ENCODE measurements at regions not wholly inside any gene's neighbourhood (a gene's known extent, or its start where the extent isn't known, plus 50 kb on each side); places are given as distances from the start of the nearest gene placed in this dataset.

- Histone ChIP-seq H3K4me1 (ENCODE audit: control insufficient read depth, insufficient read depth, low read length) (no peaks in the 10 kb centered on the region), H3K9me3 (ENCODE audit: control insufficient read depth, insufficient read depth, low read depth, low read length) (no peaks in the 10 kb centered on the region), H3K36me3 (ENCODE audit: control insufficient read depth, insufficient read depth, low read length) (no peaks in the 10 kb centered on the region), H3K27me3 (ENCODE audit: control insufficient read depth, insufficient read depth, low read length) (no peaks in the 10 kb centered on the region), H3K27ac (ENCODE audit: low read length) (no peak overlapping the region), H3K4me3 (ENCODE audit: low read depth in 2 of 2, low read length in 2 of 2) (no peak overlapping the region)
- ChIA-PET POLR2A (no interaction called here), CTCF (no interaction called here)
- intact Hi-C loops (cut with micrococcal nuclease; ENCODE audit: unreplicated experiment) (no loop called here), in situ Hi-C loops (cut with HindIII; ENCODE audit: low pct_unique_long_range_greater_than_20kb, low sequenced_read_pairs) (no loop called here)
- ATAC-seq (no peak), DNase-seq (ENCODE audit: low read depth, low spot score) (no peak)
- no TSS peak for BruUV-seq (replicated peaks)
- TF ChIP-seq REST (IDR thresholded peaks at IDR 0.05; ENCODE audit: insufficient read depth in 1 of 2, low read depth in 2 of 2, low read length in 1 of 2) (no peak), POLR2AphosphoS5 (IDR thresholded peaks at IDR 0.05; ENCODE audit: low read depth, low read length) (no peak), SIN3A (IDR thresholded peaks at IDR 0.05; ENCODE audit: borderline replicate concordance, insufficient read depth, low read depth, low read length) (no peak)
- TF ChIP-seq, protein P1, sequence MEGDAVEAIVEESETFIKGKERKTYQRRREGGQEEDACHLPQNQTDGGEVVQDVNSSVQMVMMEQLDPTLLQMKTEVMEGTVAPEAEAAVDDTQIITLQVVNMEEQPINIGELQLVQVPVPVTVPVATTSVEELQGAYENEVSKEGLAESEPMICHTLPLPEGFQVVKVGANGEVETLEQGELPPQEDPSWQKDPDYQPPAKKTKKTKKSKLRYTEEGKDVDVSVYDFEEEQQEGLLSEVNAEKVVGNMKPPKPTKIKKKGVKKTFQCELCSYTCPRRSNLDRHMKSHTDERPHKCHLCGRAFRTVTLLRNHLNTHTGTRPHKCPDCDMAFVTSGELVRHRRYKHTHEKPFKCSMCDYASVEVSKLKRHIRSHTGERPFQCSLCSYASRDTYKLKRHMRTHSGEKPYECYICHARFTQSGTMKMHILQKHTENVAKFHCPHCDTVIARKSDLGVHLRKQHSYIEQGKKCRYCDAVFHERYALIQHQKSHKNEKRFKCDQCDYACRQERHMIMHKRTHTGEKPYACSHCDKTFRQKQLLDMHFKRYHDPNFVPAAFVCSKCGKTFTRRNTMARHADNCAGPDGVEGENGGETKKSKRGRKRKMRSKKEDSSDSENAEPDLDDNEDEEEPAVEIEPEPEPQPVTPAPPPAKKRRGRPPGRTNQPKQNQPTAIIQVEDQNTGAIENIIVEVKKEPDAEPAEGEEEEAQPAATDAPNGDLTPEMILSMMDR (IDR thresholded peaks at IDR 0.05): no peak
Observed at GRCh38 chr3:148510561-148510960, 187.1 kb upstream of the AGTR1 start.

- H3K36me3 ChIP-seq (ENCODE audit: control insufficient read depth, insufficient read depth, low read length): no peaks in the 10 kb centered on the region
- H3K27ac ChIP-seq (ENCODE audit: low read length): no peak overlapping the region
- DNase-seq (ENCODE audit: low read depth, low spot score): no peak
- no peak for TF ChIP-seq TCF7L2 (IDR thresholded peaks at IDR 0.05; ENCODE audit: low read depth, low read length)
- TF ChIP-seq, protein P1 (IDR thresholded peaks at IDR 0.05): no peak
- TF ChIP-seq SIN3A (IDR thresholded peaks at IDR 0.05; ENCODE audit: borderline replicate concordance, insufficient read depth, low read depth, low read length): no peak
- no peak for TF ChIP-seq REST (IDR thresholded peaks at IDR 0.05; ENCODE audit: insufficient read depth in 1 of 2, low read depth in 2 of 2, low read length in 1 of 2)
- TF ChIP-seq POLR2AphosphoS5 (IDR thresholded peaks at IDR 0.05; ENCODE audit: low read depth, low read length): no peak
- no TSS peak for BruUV-seq (replicated peaks)
- in situ Hi-C loops (cut with HindIII; ENCODE audit: low pct_unique_long_range_greater_than_20kb, low sequenced_read_pairs) (no loop called here), intact Hi-C loops (cut with micrococcal nuclease; ENCODE audit: unreplicated experiment) (no loop called here)
- H3K9me3 ChIP-seq (ENCODE audit: control insufficient read depth, insufficient read depth, low read depth, low read length): no peaks in the 10 kb centered on the region
- no peak overlapping the region for H3K4me3 ChIP-seq (ENCODE audit: low read depth in 2 of 2, low read length in 2 of 2)
- no peak for ATAC-seq
- ChIA-PET POLR2A (no interaction called here), CTCF (no interaction called here)
- no peaks in the 10 kb centered on the region for H3K4me1 ChIP-seq (ENCODE audit: control insufficient read depth, insufficient read depth, low read length)
- no peaks in the 10 kb centered on the region for H3K27me3 ChIP-seq (ENCODE audit: control insufficient read depth, insufficient read depth, low read length)
Observed at GRCh38 chr3:148512648-148513047, 185.1 kb upstream of the AGTR1 start.

Measured in Panc1 (cell line).